CD4-positive, alpha-beta T cell (primary cell): ENCODE measurements at regions not wholly inside any gene's neighbourhood (a gene's known extent, or its start where the extent isn't known, plus 50 kb on each side); places are given as distances from the start of the nearest gene placed in this dataset.

Experiments
- ATAC-seq: fragments of 200-7000 bp; cut with Tn5 transposase; one replicate; pipeline ENCODE4 v1.10.0; 2022; ENCODE audit warnings: mild to moderate bottlenecking; ENCODE audit not compliant: poor library complexity
- CTCF ChIA-PET: fragments of 350-600 bp; sonication (Branson Sonifier 250); formaldehyde crosslinking; loops from one replicate; lab custom pipeline; 2021; ENCODE audit warnings: antibody characterized with exemption, inconsistent platforms; lab: Charles Lee
- POLR2A ChIA-PET: fragments of 350-600 bp; sonication (Branson Sonifier 250); formaldehyde crosslinking; loops from one replicate; lab custom pipeline; 2021; ENCODE audit warnings: antibody characterized with exemption, inconsistent platforms; lab: Charles Lee
- DNase-seq, 14 experiments: peaks; one replicate each; pipeline ENCODE4 v3.0.0-alpha.2; 2013 to 2020; ENCODE audit warnings: mixed read lengths in 2 of 14
- H3K27ac ChIP-seq, 2 donors: one replicate each; pipeline versions ENCODE4 v1.5.1 to v1.7.0; 2013; ENCODE audit warnings: low read length in 2 of 2, low read depth in 1 of 2, mild to moderate bottlenecking in 1 of 2
- H3K27me3 ChIP-seq, 2 experiments: 1 replicate in 1 of 2; 2 replicates in 1 of 2; pipeline versions ENCODE4 v1.6.1 to v1.7.0; 2013; ENCODE audit warnings: low read length in 2 of 2, control low read depth in 1 of 2, mild to moderate bottlenecking in 1 of 2, moderate library complexity in 1 of 2; ENCODE audit not compliant: insufficient read depth in 2 of 2, control insufficient read depth in 1 of 2
- H3K36me3 ChIP-seq: one replicate; pipeline ENCODE4 v1.6.1; 2013; ENCODE audit warnings: low read length, control low read depth; ENCODE audit not compliant: insufficient read depth
- H3K4me1 ChIP-seq: one replicate; pipeline ENCODE4 v1.6.1; 2013; ENCODE audit warnings: low read length, control low read depth; ENCODE audit not compliant: insufficient read depth
- H3K4me3 ChIP-seq: one replicate; pipeline ENCODE4 v1.5.1; 2013; ENCODE audit warnings: mild to moderate bottlenecking, low read length, moderate library complexity
- H3K9me3 ChIP-seq, 2 experiments: 1 replicate in 1 of 2; 2 replicates in 1 of 2; pipeline versions ENCODE4 v1.6.1 to v1.7.0; 2013; ENCODE audit warnings: low read length in 2 of 2, mild to moderate bottlenecking in 2 of 2, control low read depth in 1 of 2, moderate library complexity in 1 of 2; ENCODE audit not compliant: control insufficient read depth in 1 of 2, insufficient read depth in 1 of 2
- H3K27ac Mint-ChIP-seq: one replicate; pipeline ENCODE4 v1.8.0; 2020; ENCODE audit warnings: mixed read lengths
- H3K27me3 Mint-ChIP-seq: one replicate; pipeline ENCODE4 v1.8.0; 2021; ENCODE audit warnings: mixed read lengths
- H3K36me3 Mint-ChIP-seq: one replicate; pipeline ENCODE4 v1.8.0; 2021; ENCODE audit warnings: low read depth, mixed read lengths
- H3K4me1 Mint-ChIP-seq: one replicate; pipeline ENCODE4 v1.8.0; 2021; ENCODE audit warnings: low read depth, mixed read lengths
- H3K4me3 Mint-ChIP-seq: one replicate; pipeline ENCODE4 v1.8.0; 2020; ENCODE audit warnings: mild to moderate bottlenecking, mixed read lengths
- H3K9me3 Mint-ChIP-seq: one replicate; pipeline ENCODE4 v1.8.0; 2020; ENCODE audit warnings: mixed read lengths
- intact Hi-C, 2 experiments: fragments of 100-400 bp; cut with DNase I in 1 of 2; cut with micrococcal nuclease in 1 of 2; formaldehyde crosslinking; loops; one replicate each; pipeline versions ENCODE4 v1.15.1 to v1.9.0; 2023 to 2025; cut with DNase I, micrococcal nuclease
- TF ChIP-seq, protein P1 (sequence below): fragments of 200-600 bp; IDR thresholded peaks from one replicate; pipeline ENCODE4 v1.8.0; 2022; ENCODE audit warnings: antibody characterized with exemption, mild to moderate bottlenecking

DNA sequence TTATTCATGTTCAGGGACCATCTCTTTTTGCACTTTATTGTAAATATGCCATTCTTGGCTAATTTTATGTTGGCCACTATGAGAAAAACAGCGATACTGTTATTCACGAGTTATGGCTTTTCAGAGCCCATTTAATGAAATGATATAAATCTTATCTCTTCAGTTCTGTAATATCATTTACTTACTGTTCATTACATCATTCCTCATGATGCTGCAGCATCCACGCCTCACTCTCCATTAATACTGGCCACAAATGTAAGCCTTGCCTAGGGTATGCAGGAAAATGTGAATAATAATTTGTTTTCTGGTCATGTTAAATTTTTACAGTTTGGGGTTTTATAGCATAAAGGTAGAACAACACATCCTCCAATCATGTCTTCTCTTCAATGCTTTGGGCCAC is 639.6 kb downstream of the SMARCA1 start:
- Histone ChIP-seq H3K27ac (no peak overlapping the region), H3K4me1 (no peaks in the 10 kb centered on the region), H3K36me3 (no peaks in the 10 kb centered on the region), H3K4me3 (no peak overlapping the region), H3K27me3 (no peaks in the 10 kb centered on the region), H3K9me3 (no peaks in the 10 kb centered on the region)
- intact Hi-C loops: no loop called here
- peaks cover 5% of the 10 kb centered on the region for H3K9me3 Mint-ChIP-seq
- no peaks in the 10 kb centered on the region for H3K36me3 Mint-ChIP-seq
- H3K4me3 Mint-ChIP-seq: no peak overlapping the region
- ChIA-PET CTCF (no interaction called here), POLR2A (no interaction called here)
- H3K27ac Mint-ChIP-seq: no peak overlapping the region
- no peak for DNase-seq
- no peaks in the 10 kb centered on the region for H3K27me3 Mint-ChIP-seq
- H3K4me1 Mint-ChIP-seq: no peaks in the 10 kb centered on the region
- TF ChIP-seq, protein P1, sequence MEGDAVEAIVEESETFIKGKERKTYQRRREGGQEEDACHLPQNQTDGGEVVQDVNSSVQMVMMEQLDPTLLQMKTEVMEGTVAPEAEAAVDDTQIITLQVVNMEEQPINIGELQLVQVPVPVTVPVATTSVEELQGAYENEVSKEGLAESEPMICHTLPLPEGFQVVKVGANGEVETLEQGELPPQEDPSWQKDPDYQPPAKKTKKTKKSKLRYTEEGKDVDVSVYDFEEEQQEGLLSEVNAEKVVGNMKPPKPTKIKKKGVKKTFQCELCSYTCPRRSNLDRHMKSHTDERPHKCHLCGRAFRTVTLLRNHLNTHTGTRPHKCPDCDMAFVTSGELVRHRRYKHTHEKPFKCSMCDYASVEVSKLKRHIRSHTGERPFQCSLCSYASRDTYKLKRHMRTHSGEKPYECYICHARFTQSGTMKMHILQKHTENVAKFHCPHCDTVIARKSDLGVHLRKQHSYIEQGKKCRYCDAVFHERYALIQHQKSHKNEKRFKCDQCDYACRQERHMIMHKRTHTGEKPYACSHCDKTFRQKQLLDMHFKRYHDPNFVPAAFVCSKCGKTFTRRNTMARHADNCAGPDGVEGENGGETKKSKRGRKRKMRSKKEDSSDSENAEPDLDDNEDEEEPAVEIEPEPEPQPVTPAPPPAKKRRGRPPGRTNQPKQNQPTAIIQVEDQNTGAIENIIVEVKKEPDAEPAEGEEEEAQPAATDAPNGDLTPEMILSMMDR: no peak
- no peak for ATAC-seq

DNA sequence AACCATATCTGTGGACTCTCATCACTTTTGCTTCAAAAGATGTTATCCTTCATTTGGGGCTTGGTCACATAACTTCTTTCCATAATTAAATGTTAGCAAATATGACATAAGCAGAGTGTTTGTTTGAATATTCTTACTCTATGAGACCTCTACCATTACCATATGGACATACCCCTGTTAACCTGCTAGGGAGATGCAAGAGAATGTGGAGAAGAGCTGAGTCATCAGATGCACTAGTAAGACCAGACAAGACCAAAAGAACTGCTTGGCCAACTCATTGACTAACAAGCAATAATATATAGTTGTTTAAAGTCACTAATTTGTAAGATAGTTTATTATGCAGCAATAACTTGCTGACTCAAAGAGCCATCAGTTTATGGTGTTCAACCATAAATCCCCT is 652.9 kb downstream of the SMARCA1 start:
- Mint-ChIP-seq H3K9me3 (no peaks in the 10 kb centered on the region), H3K36me3 (no peaks in the 10 kb centered on the region), H3K4me3 (no peak overlapping the region), H3K4me1 (no peaks in the 10 kb centered on the region), H3K27ac (no peak overlapping the region), H3K27me3 (no peaks in the 10 kb centered on the region)
- TF ChIP-seq, protein P1: no peak
- Histone ChIP-seq H3K9me3 (no peaks in the 10 kb centered on the region), H3K4me3 (no peak overlapping the region), H3K36me3 (no peaks in the 10 kb centered on the region), H3K4me1 (no peaks in the 10 kb centered on the region), H3K27me3 (no peaks in the 10 kb centered on the region), H3K27ac (no peak overlapping the region)
- ChIA-PET CTCF (no interaction called here), POLR2A (no interaction called here)
- DNase-seq (no peak), ATAC-seq (no peak)
- intact Hi-C loops: no loop called here

DNA sequence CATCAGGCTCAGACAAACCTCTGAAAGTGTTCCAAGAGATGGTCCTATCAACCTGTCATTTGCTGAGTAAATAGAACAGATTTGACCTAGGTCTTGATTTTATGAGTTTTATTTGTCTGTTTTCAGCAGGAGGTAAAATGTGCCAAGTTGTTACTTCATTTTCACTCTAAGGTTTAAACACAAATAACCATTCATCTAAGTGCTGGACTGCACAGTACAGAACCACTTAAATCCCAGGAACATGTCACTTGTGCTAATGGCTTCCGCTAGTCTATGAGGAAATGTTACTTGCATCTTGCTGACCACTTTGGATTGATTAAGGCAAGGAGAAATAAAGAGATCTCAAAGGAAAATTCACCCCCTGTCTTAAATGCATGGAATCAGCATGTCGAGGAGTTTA is 660.7 kb downstream of the SMARCA1 start:
- Mint-ChIP-seq H3K36me3 (no peaks in the 10 kb centered on the region), H3K4me1 (no peaks in the 10 kb centered on the region), H3K27ac (no peak overlapping the region), H3K4me3 (no peak overlapping the region), H3K27me3 (no peaks in the 10 kb centered on the region), H3K9me3 (no peaks in the 10 kb centered on the region)
- intact Hi-C loops: no loop called here
- ChIA-PET CTCF (no interaction called here), POLR2A (no interaction called here)
- no peaks in the 10 kb centered on the region for H3K4me1 ChIP-seq
- no peak overlapping the region for H3K4me3 ChIP-seq
- DNase-seq (no peak), ATAC-seq (no peak)
- H3K36me3 ChIP-seq: no peaks in the 10 kb centered on the region
- no peaks in the 10 kb centered on the region for H3K9me3 ChIP-seq
- no peaks in the 10 kb centered on the region for H3K27me3 ChIP-seq
- no peak overlapping the region for H3K27ac ChIP-seq
- TF ChIP-seq, protein P1: no peak
